Breast epithelium (tissue), 4 donors: ENCODE measurements at regions not wholly inside any gene's neighbourhood (a gene's known extent, or its start where the extent isn't known, plus 50 kb on each side); places are given as distances from the start of the nearest gene placed in this dataset.

Experiments
- DNase-seq, 2 donors: peaks; one replicate each; pipeline ENCODE4 v3.0.0-alpha.2; 2019; ENCODE audit warnings: low spot score in 2 of 2
- H3K27ac ChIP-seq, 2 donors: fragments of 200-600 bp; sonication (generic) in 1 of 2; one replicate each; pipeline ENCODE4 v1.5.1; 2016 to 2019; ENCODE audit warnings: mild to moderate bottlenecking in 1 of 2
- H3K27me3 ChIP-seq, 2 donors: fragments of 200-600 bp; sonication (generic) in 1 of 2; one replicate each; pipeline versions ENCODE4 v1.5.1 to v1.6.0; 2017 to 2019; ENCODE audit warnings: control low read depth in 1 of 2, mild to moderate bottlenecking in 1 of 2
- H3K36me3 ChIP-seq: fragments of 200-600 bp; one replicate; pipeline ENCODE4 v1.5.1; 2019
- H3K4me1 ChIP-seq, 2 donors: fragments of 200-600 bp; sonication (generic); one replicate each; pipeline ENCODE4 v1.5.1; 2016 to 2019; ENCODE audit warnings: control low read depth in 1 of 2
- H3K4me3 ChIP-seq, 3 donors: fragments of 200-600 bp; sonication (generic); 1 replicate in 2 of 3; 2 replicates in 1 of 3; pipeline ENCODE4 v1.5.1; 2016 to 2019; ENCODE audit warnings: mild to moderate bottlenecking in 3 of 3, moderate library complexity in 2 of 3
- H3K9me3 ChIP-seq, 2 donors: fragments of 200-600 bp; sonication (generic) in 1 of 2; one replicate each; pipeline ENCODE4 v1.5.1; 2016 to 2019; ENCODE audit warnings: control low read depth in 1 of 2
- POLR2A ChIP-seq: fragments of 450-650 bp; IDR thresholded peaks from one replicate; pipeline ENCODE4 v1.6.1; 2016; ENCODE audit warnings: antibody characterized with exemption, mild to moderate bottlenecking, moderate library complexity
- POLR2AphosphoS5 ChIP-seq, 3 donors: sonication (generic); formaldehyde crosslinking; IDR thresholded peaks; one replicate each; pipeline ENCODE4 v1.6.1; 2017; ENCODE audit warnings: antibody characterized with exemption in 3 of 3
- intact Hi-C: fragments of 100-400 bp; cut with DNase I; formaldehyde crosslinking; loops from one replicate; pipeline ENCODE4 v1.15.1; 2023; ENCODE audit warnings: low total_unique reads
- TF ChIP-seq, protein P1 (sequence below), 3 donors: fragments of 450-650 bp; IDR thresholded peaks; one replicate each; pipeline ENCODE4 v1.5.1; 2016 to 2017; ENCODE audit warnings: antibody characterized with exemption in 3 of 3, mild to moderate bottlenecking in 3 of 3, moderate library complexity in 3 of 3

DNA sequence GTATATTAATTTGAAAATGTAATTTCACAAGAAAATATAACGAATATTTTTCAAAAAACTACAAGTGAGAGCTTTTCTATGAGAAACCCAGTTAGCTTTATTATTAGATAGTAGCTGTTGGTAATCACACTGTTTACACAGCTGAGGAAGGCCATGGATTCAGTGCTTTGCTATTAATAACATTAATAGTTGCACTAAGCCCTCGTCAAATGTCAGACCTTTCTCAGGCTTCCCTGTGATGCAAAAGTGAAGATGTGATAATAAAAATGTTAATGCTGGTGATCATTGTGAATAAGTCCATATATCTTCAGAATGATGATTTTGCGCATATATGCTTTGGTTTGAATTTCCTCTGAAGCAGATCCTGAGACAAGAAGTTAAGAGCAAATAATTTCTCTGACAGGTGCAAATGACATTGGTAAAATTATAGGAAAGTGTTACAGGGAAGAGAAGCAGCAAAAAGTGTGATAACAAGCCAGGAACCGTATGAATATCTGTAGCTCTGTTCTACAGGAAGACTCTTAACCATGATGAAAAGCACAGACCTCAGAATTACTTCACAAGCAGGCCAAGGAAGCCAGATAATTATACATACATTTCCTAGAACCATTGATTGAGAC, 56.5 kb upstream of the CNTN6 start:
- DNase-seq = no peak
- no peak for TF ChIP-seq POLR2A
- TF ChIP-seq, protein P1, sequence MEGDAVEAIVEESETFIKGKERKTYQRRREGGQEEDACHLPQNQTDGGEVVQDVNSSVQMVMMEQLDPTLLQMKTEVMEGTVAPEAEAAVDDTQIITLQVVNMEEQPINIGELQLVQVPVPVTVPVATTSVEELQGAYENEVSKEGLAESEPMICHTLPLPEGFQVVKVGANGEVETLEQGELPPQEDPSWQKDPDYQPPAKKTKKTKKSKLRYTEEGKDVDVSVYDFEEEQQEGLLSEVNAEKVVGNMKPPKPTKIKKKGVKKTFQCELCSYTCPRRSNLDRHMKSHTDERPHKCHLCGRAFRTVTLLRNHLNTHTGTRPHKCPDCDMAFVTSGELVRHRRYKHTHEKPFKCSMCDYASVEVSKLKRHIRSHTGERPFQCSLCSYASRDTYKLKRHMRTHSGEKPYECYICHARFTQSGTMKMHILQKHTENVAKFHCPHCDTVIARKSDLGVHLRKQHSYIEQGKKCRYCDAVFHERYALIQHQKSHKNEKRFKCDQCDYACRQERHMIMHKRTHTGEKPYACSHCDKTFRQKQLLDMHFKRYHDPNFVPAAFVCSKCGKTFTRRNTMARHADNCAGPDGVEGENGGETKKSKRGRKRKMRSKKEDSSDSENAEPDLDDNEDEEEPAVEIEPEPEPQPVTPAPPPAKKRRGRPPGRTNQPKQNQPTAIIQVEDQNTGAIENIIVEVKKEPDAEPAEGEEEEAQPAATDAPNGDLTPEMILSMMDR (IDR thresholded peaks at IDR 0.05) = no peak
- no peak for TF ChIP-seq POLR2AphosphoS5 (IDR thresholded peaks at IDR 0.05)
- no peaks in the 10 kb centered on the region for H3K36me3 ChIP-seq
- H3K4me1 ChIP-seq = no peaks in the 10 kb centered on the region
- H3K9me3 ChIP-seq = peaks cover 0 to 13% of the 10 kb centered on the region in 2 donors
- intact Hi-C loops = no loop called here
- H3K27me3 ChIP-seq = no peaks in the 10 kb centered on the region
- H3K27ac ChIP-seq = no peak overlapping the region
- no peak overlapping the region for H3K4me3 ChIP-seq

DNA sequence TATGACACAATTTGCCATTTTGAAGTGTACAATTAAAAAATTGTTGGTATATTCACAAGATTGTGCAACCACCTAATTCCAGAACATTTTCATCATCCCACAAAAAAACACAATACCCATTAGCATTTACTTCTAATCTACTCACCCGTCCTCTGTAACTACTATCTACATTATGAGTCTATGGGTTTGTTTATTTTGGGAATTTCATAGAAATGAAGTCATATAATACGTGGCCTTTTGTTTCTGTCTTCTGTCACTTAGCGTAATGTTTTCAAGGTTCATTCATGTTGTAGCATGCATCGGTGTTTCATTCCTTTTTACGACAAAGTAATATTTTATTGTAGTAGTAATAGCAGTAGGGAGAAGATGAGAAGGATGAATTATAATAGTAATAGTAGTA, 55.2 kb upstream of the CNTN6 start:
- DNase-seq = no peak
- Histone ChIP-seq H3K4me3 (no peak overlapping the region), H3K4me1 (no peaks in the 10 kb centered on the region), H3K27me3 (no peaks in the 10 kb centered on the region), H3K9me3 (peaks cover 0 to 13% of the 10 kb centered on the region in 2 donors), H3K36me3 (no peaks in the 10 kb centered on the region), H3K27ac (no peak overlapping the region)
- intact Hi-C loops = no loop called here
- TF ChIP-seq POLR2AphosphoS5 (IDR thresholded peaks at IDR 0.05) (no peak), POLR2A (no peak)
- TF ChIP-seq, protein P1 (IDR thresholded peaks at IDR 0.05) = no peak
